ENCODE measurements at regions not wholly inside any gene's neighbourhood (a gene's known extent, or its start where the extent isn't known, plus 50 kb on each side); places are given as distances from the start of the nearest gene placed in this dataset.

DNA sequence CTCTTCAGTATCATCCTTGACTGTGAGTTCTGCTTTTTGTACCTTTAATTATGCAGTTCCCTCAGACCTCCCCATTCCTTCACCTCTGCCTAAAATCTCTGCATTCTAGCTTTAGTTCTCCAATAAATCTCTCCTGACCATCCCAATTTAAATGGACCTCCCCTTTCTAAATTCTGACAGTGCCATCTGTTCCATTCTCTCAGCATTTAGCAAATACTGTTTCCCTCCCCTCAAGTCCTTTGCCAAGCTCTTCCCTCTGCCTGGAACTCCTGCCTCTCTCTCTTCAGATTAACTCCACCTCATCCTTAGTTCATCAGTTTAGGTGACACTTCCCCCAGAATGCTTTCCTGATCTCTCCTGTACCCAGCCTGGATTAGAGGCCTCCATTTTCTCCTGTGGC lies 54.0 kb upstream of the JUN start:
- TF ChIP-seq, protein P1, sequence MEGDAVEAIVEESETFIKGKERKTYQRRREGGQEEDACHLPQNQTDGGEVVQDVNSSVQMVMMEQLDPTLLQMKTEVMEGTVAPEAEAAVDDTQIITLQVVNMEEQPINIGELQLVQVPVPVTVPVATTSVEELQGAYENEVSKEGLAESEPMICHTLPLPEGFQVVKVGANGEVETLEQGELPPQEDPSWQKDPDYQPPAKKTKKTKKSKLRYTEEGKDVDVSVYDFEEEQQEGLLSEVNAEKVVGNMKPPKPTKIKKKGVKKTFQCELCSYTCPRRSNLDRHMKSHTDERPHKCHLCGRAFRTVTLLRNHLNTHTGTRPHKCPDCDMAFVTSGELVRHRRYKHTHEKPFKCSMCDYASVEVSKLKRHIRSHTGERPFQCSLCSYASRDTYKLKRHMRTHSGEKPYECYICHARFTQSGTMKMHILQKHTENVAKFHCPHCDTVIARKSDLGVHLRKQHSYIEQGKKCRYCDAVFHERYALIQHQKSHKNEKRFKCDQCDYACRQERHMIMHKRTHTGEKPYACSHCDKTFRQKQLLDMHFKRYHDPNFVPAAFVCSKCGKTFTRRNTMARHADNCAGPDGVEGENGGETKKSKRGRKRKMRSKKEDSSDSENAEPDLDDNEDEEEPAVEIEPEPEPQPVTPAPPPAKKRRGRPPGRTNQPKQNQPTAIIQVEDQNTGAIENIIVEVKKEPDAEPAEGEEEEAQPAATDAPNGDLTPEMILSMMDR (IDR thresholded peaks at IDR 0.05; ENCODE audit: poor library complexity): no peak
- TF ChIP-seq EZH2 (IDR thresholded peaks at IDR 0.05; ENCODE audit: borderline replicate concordance): no peak

All from hepatocyte (in vitro differentiated cells).